Lower lobe of right lung (tissue), 2 donors: ENCODE measurements at regions not wholly inside any gene's neighbourhood (a gene's known extent, or its start where the extent isn't known, plus 50 kb on each side); places are given as distances from the start of the nearest gene placed in this dataset.
A peak's percentile ranks its signal among the peaks of the same experiment; 100 is the strongest.

Experiments
- ATAC-seq, 2 donors: fragments of 200-7000 bp; cut with Tn5 transposase; one replicate each; pipeline ENCODE4 v1.9.1; 2020 to 2022; ENCODE audit warnings: mild to moderate bottlenecking in 2 of 2, moderate library complexity in 2 of 2
- DNase-seq: peaks from one replicate; pipeline ENCODE4 v3.0.0-alpha.2; 2020
- H3K27ac ChIP-seq: fragments of 200-600 bp; one replicate; pipeline ENCODE4 v1.8.0; 2022
- H3K27me3 ChIP-seq: fragments of 200-600 bp; one replicate; pipeline ENCODE4 v1.8.0; 2022; ENCODE audit warnings: low read depth
- H3K36me3 ChIP-seq: fragments of 200-600 bp; one replicate; pipeline ENCODE4 v1.8.0; 2022; ENCODE audit warnings: mild to moderate bottlenecking
- H3K4me1 ChIP-seq: fragments of 200-600 bp; one replicate; pipeline ENCODE4 v1.8.0; 2022
- H3K4me3 ChIP-seq: fragments of 200-600 bp; one replicate; pipeline ENCODE4 v1.8.0; 2022; ENCODE audit warnings: mild to moderate bottlenecking
- H3K9me3 ChIP-seq: fragments of 200-600 bp; one replicate; pipeline ENCODE4 v1.8.0; 2022
- CTCF ChIP-seq: fragments of 200-600 bp; IDR thresholded peaks from one replicate; pipeline ENCODE4 v1.8.0; 2022; ENCODE audit warnings: antibody characterized with exemption, mild to moderate bottlenecking
- intact Hi-C: fragments of 100-400 bp; cut with DNase I; formaldehyde crosslinking; loops from one replicate; pipeline ENCODE4 v1.11.0; 2022
- donor health status: DM: no; HTN: yes; CAD: no; lungs with severe emphysema.

DNA sequence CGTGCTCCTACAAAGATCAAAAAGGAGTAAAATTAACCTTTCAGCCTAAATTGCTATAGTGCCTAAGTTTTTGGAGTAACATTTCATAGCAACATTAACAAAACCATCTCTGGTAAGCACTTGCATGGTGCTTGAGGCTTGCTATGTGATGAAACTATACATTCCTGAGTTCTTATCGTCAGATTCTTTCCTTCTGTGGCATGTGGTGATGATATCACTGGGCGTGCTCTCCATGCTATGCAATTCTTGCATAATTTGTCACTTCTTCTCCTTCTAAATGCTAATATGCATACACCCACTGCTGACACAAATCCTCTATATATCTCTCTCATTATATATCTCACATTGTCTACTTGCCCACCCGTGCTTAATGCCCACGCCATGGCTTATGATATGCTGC is 2019.9 kb downstream of the MAT2B start:
- no peak for DNase-seq
- intact Hi-C loops = no loop called here
- Histone ChIP-seq H3K4me1 (no peaks in the 10 kb centered on the region), H3K27me3 (no peaks in the 10 kb centered on the region), H3K27ac (no peak overlapping the region), H3K4me3 (no peak overlapping the region), H3K9me3 (peaks cover 9% of the 10 kb centered on the region), H3K36me3 (no peaks in the 10 kb centered on the region)
- ATAC-seq = no peak
- TF ChIP-seq CTCF = no peak

DNA sequence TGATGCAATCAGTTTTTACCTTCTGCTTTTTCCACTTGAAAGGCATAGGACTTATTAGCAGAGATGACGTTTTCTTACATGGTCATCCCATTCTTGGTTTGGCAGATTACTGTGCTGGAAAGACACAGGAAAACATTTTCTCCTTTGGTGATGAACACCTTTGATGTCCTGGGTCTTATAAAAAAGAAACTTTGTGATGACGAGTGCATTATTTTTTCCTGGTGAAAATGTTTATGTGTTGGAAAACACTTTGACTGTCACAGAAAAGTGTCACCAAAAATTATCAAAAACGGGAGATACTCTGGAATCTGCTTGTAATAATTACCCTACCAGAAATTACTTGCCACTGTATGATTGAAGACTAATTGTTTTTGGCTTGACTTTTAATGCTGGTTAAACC is 2020.9 kb downstream of the MAT2B start:
- no peaks in the 10 kb centered on the region for H3K27me3 ChIP-seq
- no peak overlapping the region for H3K27ac ChIP-seq
- H3K4me3 ChIP-seq = no peak overlapping the region
- no peaks in the 10 kb centered on the region for H3K36me3 ChIP-seq
- no peak for TF ChIP-seq CTCF
- intact Hi-C loops = no loop called here
- peaks cover 9% of the 10 kb centered on the region for H3K9me3 ChIP-seq
- H3K4me1 ChIP-seq = no peaks in the 10 kb centered on the region
- DNase-seq (no peak), ATAC-seq (no peak)

DNA sequence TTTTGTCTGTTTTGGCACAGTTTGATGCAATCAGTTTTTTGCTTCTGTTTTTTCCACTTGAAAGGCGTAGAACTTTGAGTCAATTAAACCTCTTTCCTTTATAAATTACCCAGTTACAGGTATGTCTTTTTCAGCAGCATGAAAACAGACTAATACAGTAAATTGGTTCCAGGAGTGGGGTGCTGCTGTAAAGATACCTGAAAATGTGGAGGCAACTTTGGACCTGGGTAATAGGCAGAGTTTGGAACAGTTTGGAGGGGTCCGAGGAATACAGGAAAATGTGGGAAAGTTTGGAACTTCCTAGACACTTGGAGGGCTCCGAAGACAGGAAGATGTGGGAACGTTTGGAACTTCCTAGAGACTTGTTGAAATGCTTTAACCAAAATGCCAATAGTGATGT is 2022.2 kb downstream of the MAT2B start:
- ATAC-seq = no peak
- no peak for TF ChIP-seq CTCF
- no peaks in the 10 kb centered on the region for H3K4me1 ChIP-seq
- no peaks in the 10 kb centered on the region for H3K36me3 ChIP-seq
- H3K9me3 ChIP-seq = peaks cover 9% of the 10 kb centered on the region
- no peaks in the 10 kb centered on the region for H3K27me3 ChIP-seq
- H3K27ac ChIP-seq = no peak overlapping the region
- no peak overlapping the region for H3K4me3 ChIP-seq
- intact Hi-C loops = no loop called here
- no peak for DNase-seq

- Histone ChIP-seq H3K27ac (no peak overlapping the region), H3K4me1 (no peaks in the 10 kb centered on the region), H3K9me3 (no peaks in the 10 kb centered on the region), H3K27me3 (no peaks in the 10 kb centered on the region), H3K4me3 (no peak overlapping the region), H3K36me3 (no peaks in the 10 kb centered on the region)
- ATAC-seq = no peak
- intact Hi-C loops = no loop called here
- DNase-seq = no peak
- TF ChIP-seq CTCF = no peak
Observed at GRCh38 chr5:165538065-165538464, 2032.6 kb downstream of the MAT2B start.

DNA sequence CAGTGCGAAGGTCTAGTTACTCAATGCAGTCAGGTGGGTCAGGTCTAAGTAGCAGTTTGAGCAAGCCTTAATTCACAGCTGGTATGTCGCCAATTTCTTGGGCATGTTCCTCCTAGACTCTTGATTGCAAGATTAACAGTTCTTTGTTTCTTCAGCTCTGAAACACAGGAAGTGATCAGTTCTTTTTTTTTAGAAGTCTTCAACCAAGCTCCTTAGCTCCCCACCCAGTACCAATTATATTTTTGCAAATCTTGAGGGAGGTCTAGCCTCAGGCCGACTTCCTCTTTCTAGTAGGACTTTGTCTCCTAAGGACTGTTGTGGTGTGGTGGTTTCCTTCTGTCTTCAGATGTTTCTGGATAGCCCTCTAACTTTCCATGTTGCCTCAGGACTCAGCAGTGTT is 2054.2 kb downstream of the MAT2B start:
- H3K4me1 ChIP-seq = no peaks in the 10 kb centered on the region
- DNase-seq = no peak
- intact Hi-C loops = no loop called here
- no peak overlapping the region for H3K27ac ChIP-seq
- no peaks in the 10 kb centered on the region for H3K36me3 ChIP-seq
- TF ChIP-seq CTCF = no peak
- ATAC-seq = peak in 1 of 2 donors; percentile 58
- no peaks in the 10 kb centered on the region for H3K9me3 ChIP-seq
- H3K27me3 ChIP-seq = no peaks in the 10 kb centered on the region
- no peak overlapping the region for H3K4me3 ChIP-seq

DNA sequence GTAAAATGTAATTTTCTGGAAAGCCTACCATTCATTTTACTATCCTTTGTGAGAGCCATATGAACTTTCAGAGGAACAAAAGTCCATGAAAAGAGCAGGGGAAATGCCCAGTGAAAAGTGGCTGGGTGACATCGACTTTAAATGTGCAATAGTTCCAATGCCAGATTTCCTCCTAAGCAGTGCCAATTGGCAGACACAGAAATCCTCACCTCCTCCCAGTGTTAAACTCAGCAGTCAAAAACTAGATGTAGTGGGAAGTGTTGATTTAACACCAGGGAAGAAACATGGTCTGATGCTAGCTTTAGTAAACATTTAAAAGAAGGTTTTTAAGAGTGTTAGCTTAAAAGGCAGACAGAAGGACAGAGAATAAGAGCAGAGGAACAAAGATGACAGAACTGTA is 2055.2 kb downstream of the MAT2B start:
- intact Hi-C loops = no loop called here
- TF ChIP-seq CTCF = no peak
- Histone ChIP-seq H3K4me1 (no peaks in the 10 kb centered on the region), H3K27ac (no peak overlapping the region), H3K4me3 (no peak overlapping the region), H3K9me3 (no peaks in the 10 kb centered on the region), H3K36me3 (no peaks in the 10 kb centered on the region), H3K27me3 (no peaks in the 10 kb centered on the region)
- ATAC-seq = no peak
- DNase-seq = no peak
